ENCODE measurements at regions not wholly inside any gene's neighbourhood (a gene's known extent, or its start where the extent isn't known, plus 50 kb on each side); places are given as distances from the start of the nearest gene placed in this dataset.
"Not testable (repeated sequence)": the region's sequence is repeated elsewhere in the genome, so short reads cannot be mapped to it uniquely, and the experiment has no call there.

GRCh38 chr18:10240973-10241372 lies 213.5 kb upstream of the APCDD1 start:
- no peak for DNase-seq (ENCODE audit: extremely low read depth, low read depth, low spot score)

GRCh38 chr18:10241579-10241978 lies 212.9 kb upstream of the APCDD1 start:
- no peak for DNase-seq (ENCODE audit: extremely low read depth, low read depth, low spot score)

GRCh38 chr18:10242936-10243680 lies 211.3 kb upstream of the APCDD1 start:
- no peak for DNase-seq (ENCODE audit: extremely low read depth, low read depth, low spot score)

- DNase-seq (ENCODE audit: extremely low read depth, low read depth, low spot score) = no peak
These were observed 210.1 kb upstream of the APCDD1 start for GRCh38 chr18:10244341-10244740.

- DNase-seq (ENCODE audit: extremely low read depth, low read depth, low spot score) = no peak
These were observed 209.2 kb upstream of the APCDD1 start for GRCh38 chr18:10245031-10245845.

- DNase-seq (ENCODE audit: extremely low read depth, low read depth, low spot score) = no peak
These were observed 208.6 kb upstream of the APCDD1 start for GRCh38 chr18:10245846-10246175.

GRCh38 chr18:10247021-10247741 lies 207.3 kb upstream of the APCDD1 start:
- no peak for DNase-seq (ENCODE audit: extremely low read depth, low read depth, low spot score)

GRCh38 chr18:10247742-10248082 lies 206.7 kb upstream of the APCDD1 start:
- DNase-seq (ENCODE audit: extremely low read depth, low read depth, low spot score) = no peak

- DNase-seq (ENCODE audit: extremely low read depth, low read depth, low spot score) = no peak
These were observed 205.7 kb upstream of the APCDD1 start for GRCh38 chr18:10248738-10249137.

- no peak for DNase-seq (ENCODE audit: extremely low read depth, low read depth, low spot score)
These were observed 205.2 kb upstream of the APCDD1 start for GRCh38 chr18:10249270-10249669.

GRCh38 chr18:10249801-10250200 lies 204.6 kb upstream of the APCDD1 start:
- DNase-seq (ENCODE audit: extremely low read depth, low read depth, low spot score) = no peak

GRCh38 chr18:10252494-10252893 lies 201.9 kb upstream of the APCDD1 start:
- DNase-seq (ENCODE audit: extremely low read depth, low read depth, low spot score) = no peak

GRCh38 chr18:10252952-10253705 lies 201.3 kb upstream of the APCDD1 start:
- no peak for DNase-seq (ENCODE audit: extremely low read depth, low read depth, low spot score)

- DNase-seq (ENCODE audit: extremely low read depth, low read depth, low spot score) = not testable (repeated sequence)
These were observed 198.2 kb upstream of the APCDD1 start for GRCh38 chr18:10256276-10256675.

GRCh38 chr18:10258836-10259474 lies 195.5 kb upstream of the APCDD1 start:
- no peak for DNase-seq (ENCODE audit: extremely low read depth, low read depth, low spot score)

GRCh38 chr18:10259901-10260300 lies 194.5 kb upstream of the APCDD1 start:
- no peak for DNase-seq (ENCODE audit: extremely low read depth, low read depth, low spot score)

GRCh38 chr18:10261344-10262276 lies 192.8 kb upstream of the APCDD1 start:
- DNase-seq (ENCODE audit: extremely low read depth, low read depth, low spot score) = no peak

- no peak for DNase-seq (ENCODE audit: extremely low read depth, low read depth, low spot score)
These were observed 191.9 kb upstream of the APCDD1 start for GRCh38 chr18:10262566-10262965.

- no peak for DNase-seq (ENCODE audit: extremely low read depth, low read depth, low spot score)
These were observed 190.2 kb upstream of the APCDD1 start for GRCh38 chr18:10264260-10264659.
